ENCODE measurements at regions not wholly inside any gene's neighbourhood (a gene's known extent, or its start where the extent isn't known, plus 50 kb on each side); places are given as distances from the start of the nearest gene placed in this dataset.

DNA sequence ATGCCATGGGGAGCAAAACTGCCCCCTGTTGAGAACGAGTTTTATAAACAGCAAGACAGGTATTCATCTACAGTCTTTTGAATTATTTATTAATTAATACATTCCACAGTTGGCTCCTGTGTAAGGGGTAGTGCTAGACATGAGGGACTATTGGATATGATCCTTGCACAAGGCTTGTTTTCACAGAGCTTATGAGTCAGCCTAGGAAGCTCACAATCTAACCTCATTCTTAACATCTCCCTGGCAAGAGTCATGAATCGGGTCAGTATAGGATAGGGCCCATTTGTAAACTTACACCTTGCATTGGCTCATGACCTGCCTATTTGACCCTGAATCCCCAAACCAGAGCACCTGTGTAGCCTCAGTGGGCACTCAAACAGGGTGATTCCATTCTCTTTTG is 209.1 kb upstream of the HCCS start:
- TF ChIP-seq, protein P1, sequence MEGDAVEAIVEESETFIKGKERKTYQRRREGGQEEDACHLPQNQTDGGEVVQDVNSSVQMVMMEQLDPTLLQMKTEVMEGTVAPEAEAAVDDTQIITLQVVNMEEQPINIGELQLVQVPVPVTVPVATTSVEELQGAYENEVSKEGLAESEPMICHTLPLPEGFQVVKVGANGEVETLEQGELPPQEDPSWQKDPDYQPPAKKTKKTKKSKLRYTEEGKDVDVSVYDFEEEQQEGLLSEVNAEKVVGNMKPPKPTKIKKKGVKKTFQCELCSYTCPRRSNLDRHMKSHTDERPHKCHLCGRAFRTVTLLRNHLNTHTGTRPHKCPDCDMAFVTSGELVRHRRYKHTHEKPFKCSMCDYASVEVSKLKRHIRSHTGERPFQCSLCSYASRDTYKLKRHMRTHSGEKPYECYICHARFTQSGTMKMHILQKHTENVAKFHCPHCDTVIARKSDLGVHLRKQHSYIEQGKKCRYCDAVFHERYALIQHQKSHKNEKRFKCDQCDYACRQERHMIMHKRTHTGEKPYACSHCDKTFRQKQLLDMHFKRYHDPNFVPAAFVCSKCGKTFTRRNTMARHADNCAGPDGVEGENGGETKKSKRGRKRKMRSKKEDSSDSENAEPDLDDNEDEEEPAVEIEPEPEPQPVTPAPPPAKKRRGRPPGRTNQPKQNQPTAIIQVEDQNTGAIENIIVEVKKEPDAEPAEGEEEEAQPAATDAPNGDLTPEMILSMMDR (IDR thresholded peaks at IDR 0.05) = no peak
- no peak for TF ChIP-seq POLR2A (IDR thresholded peaks at IDR 0.05)
